PC-3 (cell line): ENCODE measurements at regions not wholly inside any gene's neighbourhood (a gene's known extent, or its start where the extent isn't known, plus 50 kb on each side); places are given as distances from the start of the nearest gene placed in this dataset.

Source experiments
- CTCF ChIP-seq: fragments of 300-600 bp; sonication (generic); conservative IDR thresholded peaks from 2 replicates; pipeline ENCODE4 v1.5.1; 2017; ENCODE audit warnings: antibody characterized with exemption, low read depth, mild to moderate bottlenecking, low read length
- EZH2 ChIP-seq: fragments of 300-600 bp; sonication (generic); IDR thresholded peaks from one replicate; pipeline ENCODE4 v1.6.1; 2017; ENCODE audit warnings: antibody characterized with exemption, mild to moderate bottlenecking, low read length; ENCODE audit not compliant: unreplicated experiment
- EZH2phosphoT487 ChIP-seq: fragments of 300-600 bp; sonication (generic); IDR thresholded peaks from 2 replicates; pipeline ENCODE4 v1.6.1; 2018; ENCODE audit warnings: mild to moderate bottlenecking, antibody characterized with exemption, low read length, borderline replicate concordance

- TF ChIP-seq EZH2 (no peak), CTCF (no peak), EZH2phosphoT487 (no peak)
Measured at GRCh38 chr13:38477676-38478075, 128.0 kb downstream of the UFM1 start.
